IMR-90 (cell line): ENCODE measurements at regions not wholly inside any gene's neighbourhood (a gene's known extent, or its start where the extent isn't known, plus 50 kb on each side); places are given as distances from the start of the nearest gene placed in this dataset.

ENCODE experiments used
- CEBPB ChIP-seq: IDR thresholded peaks from 2 replicates; pipeline ENCODE4 v1.6.1; 2012; ENCODE audit warnings: low read depth, low read length, improper control_type of control experiment
- FOS ChIP-seq: fragments of 150-350 bp; IDR thresholded peaks from 2 replicates; pipeline ENCODE4 v1.6.1; 2016; ENCODE audit warnings: low read depth, low read length
- MXI1 ChIP-seq: IDR thresholded peaks from 2 replicates; pipeline ENCODE4 v1.6.1; 2012; ENCODE audit warnings: low read depth, mild to moderate bottlenecking, low read length, moderate library complexity, borderline replicate concordance
- POLR2A ChIP-seq: IDR thresholded peaks from 2 replicates; pipeline ENCODE4 v1.6.1; 2012; ENCODE audit warnings: mild to moderate bottlenecking, low read depth, low read length
- SMC3 ChIP-seq: fragments of 150-350 bp; IDR thresholded peaks from 2 replicates; pipeline ENCODE4 v1.6.1; 2016; ENCODE audit warnings: low read depth, mild to moderate bottlenecking, antibody characterized with exemption, low read length, moderate library complexity
- TF ChIP-seq, protein P1 (sequence below): conservative IDR thresholded peaks from 2 replicates; pipeline ENCODE4 v1.5.1; 2012; ENCODE audit warnings: mild to moderate bottlenecking, low read depth, low read length, improper control_type of control experiment

DNA sequence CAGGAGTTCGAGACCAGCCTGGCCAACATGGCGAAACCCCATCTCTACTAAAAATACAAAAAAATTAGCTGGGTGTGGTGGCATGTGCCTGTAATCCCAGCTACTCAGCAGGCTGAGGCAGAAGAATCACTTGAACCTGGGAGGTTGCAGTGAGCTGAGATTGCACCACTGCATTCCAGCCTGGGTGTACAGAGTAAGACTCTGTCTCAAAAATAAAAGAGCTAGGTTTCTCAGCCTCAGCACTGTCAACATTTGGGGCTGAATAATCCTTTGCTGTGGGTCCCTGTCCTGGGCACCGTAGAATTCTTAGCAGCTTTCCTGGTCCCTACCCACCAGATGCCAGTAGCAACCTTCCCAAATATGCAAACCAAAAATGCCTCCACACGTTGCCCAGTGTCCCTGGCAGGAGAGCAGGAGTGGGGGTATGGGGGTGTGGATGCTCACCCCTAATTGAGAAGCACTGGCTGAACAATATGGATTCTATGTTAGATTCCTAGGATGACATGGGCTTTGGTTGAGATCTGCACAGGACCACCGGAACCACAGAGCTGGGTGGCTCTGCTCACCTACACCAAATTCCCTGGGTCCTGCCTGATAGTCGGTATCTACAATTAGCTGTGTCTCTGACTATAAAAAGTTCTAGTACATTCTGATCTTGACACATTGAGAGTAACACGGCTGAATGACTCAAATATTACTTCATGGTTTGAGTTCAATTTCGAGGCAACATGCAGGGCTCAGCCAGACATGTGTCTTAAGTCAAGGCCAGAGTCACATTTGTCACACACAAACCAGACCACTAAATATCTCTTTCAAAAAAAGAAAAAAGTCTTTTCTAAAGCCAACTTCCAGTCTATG, 577.0 kb upstream of the MDFIC2 start:
- TF ChIP-seq, protein P1, sequence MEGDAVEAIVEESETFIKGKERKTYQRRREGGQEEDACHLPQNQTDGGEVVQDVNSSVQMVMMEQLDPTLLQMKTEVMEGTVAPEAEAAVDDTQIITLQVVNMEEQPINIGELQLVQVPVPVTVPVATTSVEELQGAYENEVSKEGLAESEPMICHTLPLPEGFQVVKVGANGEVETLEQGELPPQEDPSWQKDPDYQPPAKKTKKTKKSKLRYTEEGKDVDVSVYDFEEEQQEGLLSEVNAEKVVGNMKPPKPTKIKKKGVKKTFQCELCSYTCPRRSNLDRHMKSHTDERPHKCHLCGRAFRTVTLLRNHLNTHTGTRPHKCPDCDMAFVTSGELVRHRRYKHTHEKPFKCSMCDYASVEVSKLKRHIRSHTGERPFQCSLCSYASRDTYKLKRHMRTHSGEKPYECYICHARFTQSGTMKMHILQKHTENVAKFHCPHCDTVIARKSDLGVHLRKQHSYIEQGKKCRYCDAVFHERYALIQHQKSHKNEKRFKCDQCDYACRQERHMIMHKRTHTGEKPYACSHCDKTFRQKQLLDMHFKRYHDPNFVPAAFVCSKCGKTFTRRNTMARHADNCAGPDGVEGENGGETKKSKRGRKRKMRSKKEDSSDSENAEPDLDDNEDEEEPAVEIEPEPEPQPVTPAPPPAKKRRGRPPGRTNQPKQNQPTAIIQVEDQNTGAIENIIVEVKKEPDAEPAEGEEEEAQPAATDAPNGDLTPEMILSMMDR, result no peak
- no peak for TF ChIP-seq SMC3
- no peak for TF ChIP-seq CEBPB
- no peak for TF ChIP-seq POLR2A
- TF ChIP-seq MXI1, result no peak
- no peak for TF ChIP-seq FOS
